HTR-8/SVneo (cell line): ENCODE measurements at regions not wholly inside any gene's neighbourhood (a gene's known extent, or its start where the extent isn't known, plus 50 kb on each side); places are given as distances from the start of the nearest gene placed in this dataset.

Experiments used
- DNase-seq: peaks from one replicate; pipeline ENCODE4 v3.0.0; 2011; ENCODE audit warnings: low spot score, mixed read lengths; ENCODE audit not compliant: insufficient read length
- FAIRE-seq: peaks from 2 replicates; lab custom pipeline; 2011; peaks lifted over from hg19 to GRCh38; lab: Jason Lieb, UNC

GRCh38 chr5:114308508-114308907, 53.4 kb upstream of the KCNN2 start:
- no peak for FAIRE-seq
- DNase-seq, result no peak

GRCh38 chr5:114310666-114311065, 51.2 kb upstream of the KCNN2 start:
- DNase-seq, result no peak
- no peak for FAIRE-seq

- FAIRE-seq (no peak), DNase-seq (no peak)
Measured at GRCh38 chr5:114311281-114311680, 50.6 kb upstream of the KCNN2 start.

- FAIRE-seq, result no peak
- DNase-seq, result no peak
Measured at GRCh38 chr5:114311968-114312367, 49.9 kb upstream of the KCNN2 start.
